NCI-H460 (cell line): ENCODE measurements at regions not wholly inside any gene's neighbourhood (a gene's known extent, or its start where the extent isn't known, plus 50 kb on each side); places are given as distances from the start of the nearest gene placed in this dataset.

Source experiments
- DNase-seq: peaks from one replicate; pipeline ENCODE4 v3.0.0-alpha.2; 2016; ENCODE audit warnings: low read depth; ENCODE audit errors: extremely low read depth

GRCh38 chr16:77652399-77652798 is 69.9 kb upstream of the NUDT7 start:
- DNase-seq, result no peak

GRCh38 chr16:77657016-77657415 is 65.3 kb upstream of the NUDT7 start:
- no peak for DNase-seq

- peak; percentile 17 for DNase-seq
Measured at GRCh38 chr16:77660311-77660710, 62.0 kb upstream of the NUDT7 start.

- no peak for DNase-seq
Measured at GRCh38 chr16:77662246-77662645, 60.1 kb upstream of the NUDT7 start.

- DNase-seq, result no peak
Measured at GRCh38 chr16:77663711-77664110, 58.6 kb upstream of the NUDT7 start.

GRCh38 chr16:77666771-77667170 is 55.5 kb upstream of the NUDT7 start:
- DNase-seq, result no peak

- no peak for DNase-seq
Measured at GRCh38 chr16:77668201-77668600, 54.1 kb upstream of the NUDT7 start.

GRCh38 chr16:77669057-77669456 is 53.3 kb upstream of the NUDT7 start:
- no peak for DNase-seq
